OCI-LY3 (cell line): ENCODE measurements at regions not wholly inside any gene's neighbourhood (a gene's known extent, or its start where the extent isn't known, plus 50 kb on each side); places are given as distances from the start of the nearest gene placed in this dataset.

Source experiments
- H2AFZ ChIP-seq: fragments of 200-600, 300-600 bp; shearing (Covaris generic); 2 replicates; pipeline ENCODE4 v1.6.0; 2014; ENCODE audit warnings: antibody characterized with exemption, low read depth, low read length
- H3K27ac ChIP-seq: fragments of 200-600, 300-600 bp; sonication (generic); 2 replicates; pipeline ENCODE4 v1.5.1; 2014; ENCODE audit warnings: mild to moderate bottlenecking, low read length, moderate library complexity, mixed read lengths
- H3K27me3 ChIP-seq: fragments of 200-600, 300-600 bp; sonication (generic); 2 replicates; pipeline ENCODE4 v1.6.1; 2014; ENCODE audit warnings: low read depth, low read length, mixed read lengths
- H3K36me3 ChIP-seq: fragments of 200-600, 300-600 bp; sonication (generic); replicated peaks from 2 replicates; pipeline ENCODE3; 2014; ENCODE audit warnings: low read depth, low read length, mixed read lengths
- H3K4me1 ChIP-seq: fragments of 300-600, 200-600 bp; sonication (generic); 2 replicates; pipeline ENCODE4 v1.6.1; 2014; ENCODE audit warnings: low read length, mixed read lengths
- H3K4me2 ChIP-seq: fragments of 200-600, 300-600 bp; sonication (generic); 2 replicates; pipeline ENCODE4 v1.6.1; 2014; ENCODE audit warnings: low read length, mixed read lengths
- H3K4me3 ChIP-seq: fragments of 300-600, 200-600 bp; sonication (generic); 2 replicates; pipeline ENCODE4 v1.5.1; 2014; ENCODE audit warnings: antibody characterized with exemption, mild to moderate bottlenecking, low read length, moderate library complexity
- H3K79me2 ChIP-seq: fragments of 300-600, 200-600 bp; shearing (Covaris generic); 2 replicates; pipeline ENCODE4 v1.6.1; 2014; ENCODE audit warnings: mild to moderate bottlenecking, low read length, mixed read lengths
- H3K9ac ChIP-seq: fragments of 300-600, 200-600 bp; shearing (Covaris generic); 2 replicates; pipeline ENCODE4 v1.6.0; 2014; ENCODE audit warnings: mild to moderate bottlenecking, low read length, moderate library complexity
- H3K9me3 ChIP-seq: fragments of 200-600, 300-600 bp; shearing (Covaris generic); 2 replicates; pipeline ENCODE4 v1.6.1; 2014; ENCODE audit warnings: low read length, mixed read lengths; ENCODE audit not compliant: insufficient read depth
- H4K20me1 ChIP-seq: fragments of 200-600, 300-600 bp; sonication (generic); 2 replicates; pipeline ENCODE4 v1.6.1; 2016; ENCODE audit warnings: low read length, mixed read lengths; ENCODE audit not compliant: insufficient read depth
- EZH2phosphoT487 ChIP-seq: fragments of 200-600 bp; shearing (Covaris generic); IDR thresholded peaks from 2 replicates; pipeline ENCODE4 v1.6.1; 2018; ENCODE audit warnings: antibody characterized with exemption, mixed run types, low read depth
- TF ChIP-seq, protein P1 (sequence below): fragments of 200-600, 300-600 bp; sonication (generic); IDR thresholded peaks from 2 replicates; pipeline ENCODE4 v1.5.1; 2014; ENCODE audit warnings: antibody characterized with exemption, low read length, low read depth

GRCh38 chr22:49382451-49382735 lies 445.3 kb downstream of the BRD1 start:
- H3K36me3 ChIP-seq = no peaks in the 10 kb centered on the region
- H3K9ac ChIP-seq = no peak overlapping the region
- no peak overlapping the region for H3K4me3 ChIP-seq
- no peaks in the 10 kb centered on the region for H3K9me3 ChIP-seq
- no peaks in the 10 kb centered on the region for H3K79me2 ChIP-seq
- no peak overlapping the region for H3K27ac ChIP-seq
- no peaks in the 10 kb centered on the region for H4K20me1 ChIP-seq
- TF ChIP-seq EZH2phosphoT487 = no peak
- TF ChIP-seq, protein P1, sequence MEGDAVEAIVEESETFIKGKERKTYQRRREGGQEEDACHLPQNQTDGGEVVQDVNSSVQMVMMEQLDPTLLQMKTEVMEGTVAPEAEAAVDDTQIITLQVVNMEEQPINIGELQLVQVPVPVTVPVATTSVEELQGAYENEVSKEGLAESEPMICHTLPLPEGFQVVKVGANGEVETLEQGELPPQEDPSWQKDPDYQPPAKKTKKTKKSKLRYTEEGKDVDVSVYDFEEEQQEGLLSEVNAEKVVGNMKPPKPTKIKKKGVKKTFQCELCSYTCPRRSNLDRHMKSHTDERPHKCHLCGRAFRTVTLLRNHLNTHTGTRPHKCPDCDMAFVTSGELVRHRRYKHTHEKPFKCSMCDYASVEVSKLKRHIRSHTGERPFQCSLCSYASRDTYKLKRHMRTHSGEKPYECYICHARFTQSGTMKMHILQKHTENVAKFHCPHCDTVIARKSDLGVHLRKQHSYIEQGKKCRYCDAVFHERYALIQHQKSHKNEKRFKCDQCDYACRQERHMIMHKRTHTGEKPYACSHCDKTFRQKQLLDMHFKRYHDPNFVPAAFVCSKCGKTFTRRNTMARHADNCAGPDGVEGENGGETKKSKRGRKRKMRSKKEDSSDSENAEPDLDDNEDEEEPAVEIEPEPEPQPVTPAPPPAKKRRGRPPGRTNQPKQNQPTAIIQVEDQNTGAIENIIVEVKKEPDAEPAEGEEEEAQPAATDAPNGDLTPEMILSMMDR = no peak
- H3K4me1 ChIP-seq = no peaks in the 10 kb centered on the region
- no peak overlapping the region for H2AFZ ChIP-seq
- no peaks in the 10 kb centered on the region for H3K27me3 ChIP-seq
- H3K4me2 ChIP-seq = no peak overlapping the region

- H3K27ac ChIP-seq = no peak overlapping the region
- H3K79me2 ChIP-seq = no peaks in the 10 kb centered on the region
- no peak overlapping the region for H3K9ac ChIP-seq
- H3K36me3 ChIP-seq = no peaks in the 10 kb centered on the region
- no peak overlapping the region for H3K4me2 ChIP-seq
- H4K20me1 ChIP-seq = no peaks in the 10 kb centered on the region
- no peaks in the 10 kb centered on the region for H3K27me3 ChIP-seq
- H3K9me3 ChIP-seq = no peaks in the 10 kb centered on the region
- TF ChIP-seq, protein P1 = no peak
- no peak for TF ChIP-seq EZH2phosphoT487
- H3K4me3 ChIP-seq = no peak overlapping the region
- no peaks in the 10 kb centered on the region for H3K4me1 ChIP-seq
- no peak overlapping the region for H2AFZ ChIP-seq
Observed at GRCh38 chr22:49381595-49382450, 445.9 kb downstream of the BRD1 start.

DNA sequence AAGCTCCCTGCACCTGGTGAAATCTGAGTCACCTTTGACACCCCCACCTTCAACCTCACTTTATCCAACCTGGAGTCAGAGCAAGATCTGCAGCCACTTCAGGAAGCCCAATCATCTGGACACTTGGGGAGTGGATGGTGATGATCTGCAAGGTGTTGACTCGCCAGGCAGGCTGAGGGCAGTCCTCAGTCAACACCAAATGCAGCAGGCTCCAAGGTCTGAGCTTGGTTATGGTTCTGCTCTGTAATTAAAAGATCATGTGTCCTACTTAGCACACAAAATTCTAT lies 446.9 kb downstream of the BRD1 start:
- H2AFZ ChIP-seq = no peak overlapping the region
- H4K20me1 ChIP-seq = no peaks in the 10 kb centered on the region
- H3K79me2 ChIP-seq = no peaks in the 10 kb centered on the region
- no peaks in the 10 kb centered on the region for H3K36me3 ChIP-seq
- no peaks in the 10 kb centered on the region for H3K27me3 ChIP-seq
- no peaks in the 10 kb centered on the region for H3K9me3 ChIP-seq
- no peak overlapping the region for H3K9ac ChIP-seq
- H3K4me2 ChIP-seq = no peak overlapping the region
- no peak overlapping the region for H3K27ac ChIP-seq
- no peaks in the 10 kb centered on the region for H3K4me1 ChIP-seq
- TF ChIP-seq EZH2phosphoT487 = no peak
- TF ChIP-seq, protein P1 = no peak
- no peak overlapping the region for H3K4me3 ChIP-seq

DNA sequence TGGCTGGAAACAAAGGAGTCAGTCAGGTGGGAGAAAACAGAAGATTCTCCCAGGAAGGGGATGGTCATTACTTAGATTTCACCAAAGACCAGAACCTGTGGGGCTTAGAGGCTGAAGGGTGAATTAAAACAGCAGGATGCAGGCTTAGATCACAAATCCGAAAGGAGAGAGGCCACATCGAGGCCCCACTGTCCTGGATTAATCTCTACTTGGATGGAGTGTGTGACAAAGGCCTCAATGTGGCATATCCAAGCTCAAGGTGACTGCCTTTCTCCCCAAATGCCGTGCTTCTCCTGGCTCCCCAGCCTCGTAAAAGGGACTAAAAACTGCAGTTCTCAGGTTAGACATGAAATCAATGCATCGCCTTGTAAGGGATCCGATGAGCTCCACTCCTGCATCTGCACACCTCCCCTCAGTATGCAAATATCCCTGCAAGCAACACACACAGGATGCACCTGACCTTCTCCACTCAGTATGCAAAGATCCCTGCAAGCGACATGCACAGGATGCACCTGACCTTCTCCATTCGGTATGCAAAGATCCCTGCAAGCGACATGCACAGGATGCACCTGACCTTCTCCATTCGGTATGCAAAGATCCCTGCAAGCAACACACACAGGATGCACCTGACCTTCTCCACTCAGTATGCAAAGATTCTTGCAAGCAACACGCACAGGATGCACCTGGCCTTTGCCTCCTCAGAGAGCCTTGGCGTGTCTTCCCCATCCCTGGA lies 447.4 kb downstream of the BRD1 start:
- Histone ChIP-seq H3K27me3 (no peaks in the 10 kb centered on the region), H3K4me2 (no peak overlapping the region), H3K4me1 (no peaks in the 10 kb centered on the region), H3K9me3 (no peaks in the 10 kb centered on the region), H3K36me3 (no peaks in the 10 kb centered on the region), H2AFZ (no peak overlapping the region), H4K20me1 (no peaks in the 10 kb centered on the region), H3K4me3 (no peak overlapping the region), H3K9ac (no peak overlapping the region), H3K27ac (no peak overlapping the region), H3K79me2 (no peaks in the 10 kb centered on the region)
- TF ChIP-seq EZH2phosphoT487 = no peak
- TF ChIP-seq, protein P1 = no peak
